Hindlimb muscle (tissue), 1 donor: ENCODE measurements at regions not wholly inside any gene's neighbourhood (a gene's known extent, or its start where the extent isn't known, plus 50 kb on each side); places are given as distances from the start of the nearest gene placed in this dataset.

Source experiments
- DNase-seq: peaks from one replicate; pipeline ENCODE4 v3.0.0-alpha.2; 2013

DNA sequence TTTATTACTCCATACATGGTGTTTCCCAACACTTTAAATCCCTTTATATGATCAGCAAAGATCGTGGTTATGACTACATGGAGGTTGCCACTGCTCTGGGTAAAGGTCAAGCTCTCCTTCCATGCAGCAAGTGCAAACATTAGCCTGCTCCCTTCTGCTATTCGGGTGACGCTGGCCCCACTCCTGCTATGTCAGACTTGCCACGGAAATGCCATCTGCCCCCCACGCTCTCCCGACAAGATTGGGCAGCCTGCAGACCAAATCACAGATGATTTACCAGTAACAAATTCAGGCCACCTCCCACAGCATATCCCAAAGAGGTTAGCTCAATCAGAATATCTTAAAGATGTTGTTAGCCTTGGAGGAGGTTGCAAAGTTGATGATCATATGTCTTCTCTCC lies 77.8 kb upstream of the MGMT start:
- no peak for DNase-seq

DNA sequence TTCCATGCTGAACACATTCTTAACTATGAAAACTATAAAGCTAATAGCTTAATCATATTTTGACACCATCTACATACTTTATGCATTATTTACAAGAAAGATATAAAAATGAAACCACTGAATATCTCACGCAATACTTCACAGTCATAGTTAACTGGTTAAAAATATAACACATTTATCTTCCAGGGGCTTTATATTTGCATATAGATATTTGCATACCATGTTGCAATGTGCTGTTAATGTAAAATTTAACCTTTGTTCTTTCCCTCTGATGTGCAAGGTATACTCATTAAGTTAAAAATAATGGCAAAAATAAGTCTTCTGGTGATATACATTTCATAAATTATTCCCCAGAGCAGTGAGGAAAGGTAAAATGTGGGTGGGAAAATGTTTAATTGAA lies 76.9 kb upstream of the MGMT start:
- no peak for DNase-seq

GRCh38 chr10:129390726-129391125 lies 76.3 kb upstream of the MGMT start:
- no peak for DNase-seq

DNA sequence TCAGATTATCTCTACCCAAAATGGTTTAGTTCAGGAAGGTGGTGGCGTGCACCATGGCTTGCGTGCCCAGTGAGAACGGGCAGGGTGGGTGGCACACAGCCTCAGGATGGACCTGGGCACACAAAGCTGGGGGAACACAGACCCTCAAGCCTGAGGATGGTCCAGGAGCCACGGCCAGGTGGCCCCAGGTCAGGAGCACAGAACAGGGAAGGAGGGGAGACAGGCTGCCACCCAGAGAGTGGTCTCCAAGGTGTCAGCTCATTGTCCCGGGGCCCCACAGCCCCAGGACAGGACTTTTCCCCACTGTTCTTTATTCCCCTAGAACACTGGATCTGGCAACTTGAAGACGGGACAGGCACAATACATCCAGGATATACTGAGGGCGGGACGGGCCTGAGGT lies 75.6 kb upstream of the MGMT start:
- DNase-seq = no peak

GRCh38 chr10:129392855-129393254 lies 74.2 kb upstream of the MGMT start:
- DNase-seq = no peak

GRCh38 chr10:129393812-129394211 lies 73.2 kb upstream of the MGMT start:
- DNase-seq = no peak

- no peak for DNase-seq
Observed at GRCh38 chr10:129394518-129395328, 72.3 kb upstream of the MGMT start.

DNA sequence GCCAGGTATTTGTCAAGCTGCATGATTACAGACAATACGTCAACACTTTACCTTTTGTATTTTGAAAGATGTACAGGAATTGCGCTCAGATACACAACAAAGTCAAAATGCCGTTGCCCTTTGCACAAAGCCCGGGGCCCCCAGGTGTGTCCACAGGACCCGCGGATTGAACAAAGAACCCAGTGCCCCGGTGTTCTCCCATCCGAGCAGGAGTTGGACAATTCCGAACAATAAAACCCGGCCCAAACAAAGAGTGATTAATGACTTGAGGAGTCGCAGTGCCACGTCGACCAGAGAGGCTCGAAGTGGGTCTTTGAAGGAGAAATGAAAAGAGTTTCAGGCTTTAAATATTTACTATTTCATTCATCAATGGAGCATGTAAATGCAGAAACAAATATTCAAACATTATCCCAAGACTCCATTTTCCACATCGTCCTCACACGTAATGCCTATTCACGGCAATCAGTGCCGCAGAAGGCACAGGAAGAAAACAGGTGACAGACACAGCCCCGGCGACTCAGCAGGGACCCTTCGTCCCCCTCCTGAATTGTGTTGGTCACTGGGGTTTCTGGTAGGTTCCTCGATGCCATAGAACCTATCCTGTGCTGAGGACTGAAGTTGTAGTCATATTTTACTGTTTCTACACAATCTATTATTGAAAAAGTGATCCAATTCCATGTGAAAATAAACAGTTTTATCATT lies 70.9 kb upstream of the MGMT start:
- no peak for DNase-seq

DNA sequence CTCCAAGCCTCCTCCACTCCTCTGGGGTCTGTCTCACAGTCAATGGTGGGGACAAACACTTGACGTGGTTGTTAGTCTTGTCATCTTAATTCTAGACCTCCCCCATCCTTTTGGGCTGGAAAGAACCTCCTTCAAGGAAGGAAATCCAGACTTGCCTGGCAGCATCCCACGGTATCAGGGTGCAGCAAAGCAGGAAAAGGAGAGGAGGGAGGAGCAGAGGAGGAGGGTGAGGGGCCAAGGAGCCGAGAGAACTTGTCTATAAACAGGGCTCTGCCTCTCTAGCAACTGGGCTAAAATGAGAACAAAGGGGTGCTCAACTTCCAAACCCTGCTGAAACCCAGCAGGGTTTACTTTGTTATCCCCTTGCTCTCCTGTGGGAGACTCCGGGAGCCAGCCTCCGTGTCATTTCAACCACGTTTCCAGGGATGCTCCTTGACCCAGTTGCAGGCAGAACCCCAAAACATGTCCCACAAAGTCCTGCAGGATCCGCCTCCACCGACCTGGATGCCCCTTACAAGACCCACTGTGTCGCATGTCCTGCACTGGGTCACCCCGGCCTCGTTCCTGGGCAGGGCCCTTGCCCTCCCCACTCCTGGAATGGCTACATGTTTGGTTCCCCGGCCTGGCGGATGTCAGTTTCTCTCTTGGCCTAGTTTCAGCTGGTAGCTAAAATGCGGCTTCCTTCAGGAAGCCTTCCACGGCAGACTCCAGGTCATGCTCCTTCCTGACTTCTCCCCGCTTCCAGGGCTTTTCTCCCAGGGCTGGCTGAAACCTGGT lies 69.7 kb upstream of the MGMT start:
- no peak for DNase-seq

DNA sequence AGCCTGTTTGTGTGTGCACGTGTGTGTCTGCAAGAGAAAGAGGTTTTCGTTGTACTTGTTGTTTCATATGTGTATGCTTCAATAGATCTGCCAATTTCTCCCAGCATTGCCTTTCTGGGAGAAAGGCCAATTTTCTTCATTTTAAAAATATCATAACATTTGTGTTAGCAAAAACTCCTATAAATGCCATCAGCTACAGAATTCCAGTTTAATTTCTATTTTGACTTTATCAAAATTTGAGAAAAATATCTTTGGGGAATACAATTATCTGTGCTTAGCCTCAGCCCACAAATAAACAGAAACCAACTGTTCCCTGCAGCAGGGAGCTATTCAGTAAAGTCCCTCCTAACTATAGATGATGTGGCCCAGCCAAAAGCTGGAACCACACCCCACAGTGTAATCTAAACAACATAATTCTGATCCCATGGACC lies 68.3 kb upstream of the MGMT start:
- DNase-seq = peak; percentile 53

- no peak for DNase-seq
Observed at GRCh38 chr10:129400426-129400825, 66.6 kb upstream of the MGMT start.

GRCh38 chr10:129402459-129402858 lies 64.6 kb upstream of the MGMT start:
- no peak for DNase-seq

DNA sequence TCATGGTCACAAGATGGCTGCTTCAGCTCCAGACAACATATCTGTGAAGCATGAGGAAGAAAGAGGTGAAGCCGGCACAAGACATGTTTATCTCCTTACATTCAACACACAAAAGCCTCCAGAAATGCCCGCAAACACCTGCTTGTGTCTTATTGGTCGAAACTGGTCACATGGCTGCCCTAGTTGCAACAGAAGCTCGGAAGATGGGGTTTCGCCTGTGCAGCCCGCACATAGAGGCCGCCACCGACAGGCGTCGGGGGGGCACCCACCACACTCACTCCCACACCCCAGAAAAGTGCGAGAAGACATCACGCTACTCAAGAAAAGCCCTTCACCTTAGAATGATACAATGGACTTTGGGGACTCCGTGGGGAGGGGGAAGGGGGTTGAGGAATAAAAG lies 63.0 kb upstream of the MGMT start:
- no peak for DNase-seq

DNA sequence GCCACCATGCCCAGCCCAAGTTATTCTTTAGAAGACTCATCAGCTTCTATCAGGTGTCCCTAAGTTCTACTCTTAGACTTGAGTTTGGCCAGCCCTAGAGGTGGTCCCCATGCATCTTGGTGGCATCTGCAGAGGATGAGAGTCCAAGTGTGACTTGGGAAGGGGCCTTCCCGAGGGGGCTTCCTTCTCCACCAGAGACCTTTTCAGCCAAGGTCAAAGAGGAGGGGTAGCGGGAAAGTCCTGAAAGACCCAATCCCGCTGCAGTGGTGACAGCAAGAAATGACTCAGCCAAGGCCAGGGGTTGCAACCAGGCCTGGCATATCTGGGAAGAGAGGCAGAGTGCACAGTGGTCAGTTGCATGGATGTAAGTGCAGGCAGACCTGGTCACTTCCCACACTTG lies 61.7 kb upstream of the MGMT start:
- no peak for DNase-seq

- peak; percentile 57 for DNase-seq
Observed at GRCh38 chr10:129410688-129411392, 56.2 kb upstream of the MGMT start.

DNA sequence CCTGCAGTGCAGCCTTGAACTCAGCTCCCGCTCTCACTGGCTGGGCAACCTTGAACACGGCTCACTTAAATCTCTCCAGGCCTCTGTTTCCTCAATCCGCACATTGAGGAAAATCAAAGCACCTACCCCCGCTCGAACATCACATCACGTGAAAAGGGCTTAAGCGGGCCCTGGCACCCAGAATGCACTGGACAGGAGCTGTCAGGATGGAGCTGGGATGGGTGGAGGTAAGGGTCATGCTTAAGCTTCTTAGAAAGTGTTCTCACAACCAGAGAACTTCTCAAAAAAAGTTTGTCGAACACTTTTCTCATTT lies 55.7 kb upstream of the MGMT start:
- no peak for DNase-seq

GRCh38 chr10:129411772-129412171 lies 55.3 kb upstream of the MGMT start:
- DNase-seq = no peak

DNA sequence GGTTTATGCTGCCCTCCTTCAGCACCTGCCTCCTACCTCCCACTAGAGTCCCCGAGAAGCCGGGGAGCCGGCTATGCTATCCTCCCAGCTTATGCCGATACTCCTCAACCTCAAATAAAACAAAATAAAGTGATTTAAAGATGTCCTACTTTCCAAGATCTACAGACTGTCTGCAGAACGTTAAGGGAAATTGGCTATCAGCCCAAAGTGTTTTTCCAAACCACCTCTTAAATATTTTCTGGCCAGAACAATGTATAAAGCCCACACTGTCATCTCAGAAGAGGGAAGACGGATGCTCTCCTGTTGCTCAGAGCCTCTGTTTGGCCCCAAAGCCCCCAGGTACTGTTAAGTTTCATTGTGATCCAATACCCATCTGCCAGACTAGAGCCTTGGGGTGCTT lies 54.0 kb upstream of the MGMT start:
- DNase-seq = no peak

- no peak for DNase-seq
Observed at GRCh38 chr10:129415215-129416140, 51.6 kb upstream of the MGMT start.

DNA sequence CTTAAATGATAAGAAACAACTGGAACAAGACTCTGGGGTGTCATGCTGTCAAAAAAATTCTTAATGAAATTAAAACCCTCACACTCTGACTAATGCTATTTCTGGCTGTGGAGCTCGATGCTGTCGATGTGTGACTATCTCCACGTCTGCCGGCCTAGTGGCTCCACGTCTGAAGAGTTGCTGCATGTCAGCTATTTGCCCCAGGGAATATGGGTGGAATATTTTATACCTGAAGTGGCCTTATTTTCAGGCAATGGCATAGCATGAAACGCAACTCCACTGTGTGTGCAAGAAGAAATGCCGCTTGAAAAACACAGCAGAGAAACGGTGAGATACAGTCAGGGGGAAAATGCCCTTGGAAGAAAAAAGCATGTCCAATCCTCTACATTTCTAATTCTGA lies 50.9 kb upstream of the MGMT start:
- DNase-seq = no peak

DNA sequence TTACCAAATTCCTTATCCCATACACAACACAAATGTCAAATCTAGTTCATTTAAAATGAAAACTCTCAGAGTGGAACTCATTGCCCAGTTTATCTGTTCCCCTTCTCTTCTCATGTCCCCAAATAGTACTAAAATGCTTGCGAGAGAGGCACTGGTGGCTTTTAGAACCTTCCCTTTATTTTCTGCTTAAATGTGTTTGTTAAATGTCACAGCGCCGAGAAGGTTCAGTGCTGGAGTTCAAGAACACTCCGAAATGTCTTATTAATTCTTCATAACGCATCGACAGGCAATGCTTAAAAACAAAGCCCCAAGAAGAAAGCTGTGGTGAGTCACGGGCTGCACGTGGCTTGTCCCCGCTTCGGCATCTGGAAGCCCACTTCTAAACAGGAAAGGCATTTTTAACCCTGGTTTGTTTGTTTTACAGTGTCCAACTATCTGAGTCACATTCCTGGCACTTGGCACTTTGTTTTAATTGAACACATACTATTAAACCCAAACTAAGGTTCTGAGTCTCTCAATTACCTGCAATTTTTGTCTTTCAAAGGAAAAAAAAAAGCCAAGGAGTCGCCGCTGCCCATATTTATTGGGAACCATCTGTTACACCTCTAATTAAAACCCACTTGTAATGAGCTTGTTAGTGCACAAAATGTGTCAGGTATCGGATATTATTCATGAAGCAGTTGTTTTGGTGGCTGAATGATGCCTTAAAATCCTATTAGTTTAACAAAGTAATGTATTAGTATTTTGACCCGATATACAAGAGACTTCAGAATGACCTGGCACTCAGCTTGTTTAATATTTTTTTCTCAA lies 49.9 kb upstream of the MGMT start:
- DNase-seq = peak; percentile 37
